Transverse colon (tissue), 4 donors: ENCODE measurements at regions not wholly inside any gene's neighbourhood (a gene's known extent, or its start where the extent isn't known, plus 50 kb on each side); places are given as distances from the start of the nearest gene placed in this dataset.

ENCODE experiments used
- EP300 ChIP-seq: sonication (generic); formaldehyde crosslinking; IDR thresholded peaks from one replicate; pipeline ENCODE4 v1.6.1; 2017; ENCODE audit warnings: antibody characterized with exemption, low read depth
- POLR2A ChIP-seq: fragments of 450-650 bp; IDR thresholded peaks from one replicate; pipeline ENCODE4 v1.6.1; 2016; ENCODE audit warnings: antibody characterized with exemption, mild to moderate bottlenecking, moderate library complexity
- POLR2AphosphoS5 ChIP-seq, 3 donors: sonication (generic); formaldehyde crosslinking; IDR thresholded peaks; one replicate each; pipeline ENCODE4 v1.6.1; 2016; ENCODE audit warnings: antibody characterized with exemption in 3 of 3
- TF ChIP-seq, protein P1 (sequence below), 5 experiments: fragments of 200-600 bp in 3 of 5; fragments of 450-650 bp in 2 of 5; sonication (generic) in 3 of 5; IDR thresholded peaks; 1 replicate in 2 of 5; 2 replicates in 3 of 5; pipeline ENCODE4 v1.5.1; 2016 to 2017; ENCODE audit warnings: antibody characterized with exemption in 5 of 5, inconsistent platforms in 3 of 5, mild to moderate bottlenecking in 2 of 5, moderate library complexity in 1 of 5

DNA sequence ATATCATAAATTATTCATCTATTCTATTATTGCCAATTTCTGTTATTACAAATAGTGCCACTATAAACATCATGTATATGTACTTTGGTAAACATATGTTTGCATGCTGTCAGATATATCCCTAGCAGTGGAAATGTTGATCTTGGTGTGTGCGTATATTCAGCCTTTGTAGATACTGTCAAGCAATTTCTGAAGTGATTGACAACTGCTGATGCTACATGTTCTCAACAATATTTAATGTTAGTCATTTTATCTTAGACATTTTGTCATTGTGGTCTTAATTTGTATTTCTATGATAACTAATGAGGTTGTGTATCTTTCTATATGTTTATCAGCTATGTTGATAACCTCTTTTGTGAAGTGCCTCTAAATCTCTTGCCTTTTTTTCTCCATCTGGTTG is 186.5 kb upstream of the NRG3 start:
- TF ChIP-seq EP300 (no peak), POLR2AphosphoS5 (IDR thresholded peaks at IDR 0.05) (no peak), POLR2A (no peak)
- TF ChIP-seq, protein P1, sequence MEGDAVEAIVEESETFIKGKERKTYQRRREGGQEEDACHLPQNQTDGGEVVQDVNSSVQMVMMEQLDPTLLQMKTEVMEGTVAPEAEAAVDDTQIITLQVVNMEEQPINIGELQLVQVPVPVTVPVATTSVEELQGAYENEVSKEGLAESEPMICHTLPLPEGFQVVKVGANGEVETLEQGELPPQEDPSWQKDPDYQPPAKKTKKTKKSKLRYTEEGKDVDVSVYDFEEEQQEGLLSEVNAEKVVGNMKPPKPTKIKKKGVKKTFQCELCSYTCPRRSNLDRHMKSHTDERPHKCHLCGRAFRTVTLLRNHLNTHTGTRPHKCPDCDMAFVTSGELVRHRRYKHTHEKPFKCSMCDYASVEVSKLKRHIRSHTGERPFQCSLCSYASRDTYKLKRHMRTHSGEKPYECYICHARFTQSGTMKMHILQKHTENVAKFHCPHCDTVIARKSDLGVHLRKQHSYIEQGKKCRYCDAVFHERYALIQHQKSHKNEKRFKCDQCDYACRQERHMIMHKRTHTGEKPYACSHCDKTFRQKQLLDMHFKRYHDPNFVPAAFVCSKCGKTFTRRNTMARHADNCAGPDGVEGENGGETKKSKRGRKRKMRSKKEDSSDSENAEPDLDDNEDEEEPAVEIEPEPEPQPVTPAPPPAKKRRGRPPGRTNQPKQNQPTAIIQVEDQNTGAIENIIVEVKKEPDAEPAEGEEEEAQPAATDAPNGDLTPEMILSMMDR (IDR thresholded peaks at IDR 0.05) = no peak
